HUES6 (cell line): ENCODE measurements at regions not wholly inside any gene's neighbourhood (a gene's known extent, or its start where the extent isn't known, plus 50 kb on each side); places are given as distances from the start of the nearest gene placed in this dataset.
"Not testable (repeated sequence)": the region's sequence is repeated elsewhere in the genome, so short reads cannot be mapped to it uniquely, and the experiment has no call there.

Experiments used
- H3K27ac ChIP-seq: 2 replicates; pipeline ENCODE4 v1.7.0; 2013; ENCODE audit warnings: low read depth, mild to moderate bottlenecking, low read length, inconsistent platforms
- H3K27me3 ChIP-seq: 2 replicates; pipeline ENCODE4 v1.6.1; 2013; ENCODE audit warnings: low read length; ENCODE audit not compliant: control insufficient read depth, insufficient read depth
- H3K36me3 ChIP-seq: 2 replicates; pipeline ENCODE4 v1.6.1; 2013; ENCODE audit warnings: low read length; ENCODE audit not compliant: control insufficient read depth, insufficient read depth
- H3K4me1 ChIP-seq: 2 replicates; pipeline ENCODE4 v1.6.1; 2013; ENCODE audit warnings: low read length; ENCODE audit not compliant: control insufficient read depth, insufficient read depth
- H3K4me3 ChIP-seq: 2 replicates; pipeline ENCODE4 v1.5.1; 2013; ENCODE audit warnings: low read depth, low read length
- H3K9ac ChIP-seq: one replicate; pipeline ENCODE4 v1.6.1; 2013; ENCODE audit warnings: mild to moderate bottlenecking, low read length
- H3K9me3 ChIP-seq: 2 replicates; pipeline ENCODE4 v1.6.1; 2013; ENCODE audit warnings: low read depth, low read length; ENCODE audit not compliant: control insufficient read depth, insufficient read depth

DNA sequence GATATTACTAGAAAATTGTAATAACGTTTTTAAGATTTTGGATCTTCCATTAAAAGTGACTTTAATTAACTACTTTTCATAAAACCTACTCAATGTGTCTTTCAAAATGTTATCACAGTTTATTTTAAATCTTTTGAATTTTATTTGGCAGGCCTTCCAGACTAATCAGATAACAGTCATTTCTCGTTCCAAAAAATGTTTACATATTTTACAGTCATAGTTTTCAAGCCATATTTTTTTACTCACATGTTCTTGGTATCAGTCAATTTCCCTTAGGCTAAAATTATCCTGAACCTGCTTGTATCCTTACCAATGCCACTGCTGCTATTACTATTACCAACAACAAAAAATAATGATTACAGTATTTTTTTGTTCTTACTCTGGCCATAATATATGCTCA, 1783.5 kb downstream of the SLITRK5 start:
- no peak overlapping the region for H3K4me3 ChIP-seq
- no peaks in the 10 kb centered on the region for H3K9me3 ChIP-seq
- no peaks in the 10 kb centered on the region for H3K36me3 ChIP-seq
- no peaks in the 10 kb centered on the region for H3K27me3 ChIP-seq
- H3K4me1 ChIP-seq, result no peaks in the 10 kb centered on the region
- H3K27ac ChIP-seq, result no peak overlapping the region
- no peak overlapping the region for H3K9ac ChIP-seq

DNA sequence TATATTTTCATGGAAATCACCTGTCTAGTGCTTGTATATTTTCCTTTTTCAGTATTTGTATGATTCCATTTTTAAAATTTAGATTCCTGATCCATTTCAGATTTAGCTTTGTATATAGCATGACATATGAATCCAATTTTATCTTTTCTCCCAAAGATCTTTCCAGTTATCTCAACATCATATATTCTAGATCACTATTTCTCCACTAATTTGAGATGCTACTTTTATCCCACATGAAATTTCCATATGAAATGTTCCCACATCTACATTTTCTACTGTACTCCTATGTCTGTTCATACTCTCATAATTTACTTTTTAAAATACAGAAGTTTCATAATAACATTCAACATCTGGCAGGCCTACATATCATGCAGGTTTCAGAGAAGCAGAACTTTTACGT, 1784.1 kb downstream of the SLITRK5 start:
- Histone ChIP-seq H3K4me3 (no peak overlapping the region), H3K27ac (no peak overlapping the region), H3K27me3 (no peaks in the 10 kb centered on the region), H3K36me3 (no peaks in the 10 kb centered on the region), H3K4me1 (no peaks in the 10 kb centered on the region), H3K9ac (no peak overlapping the region), H3K9me3 (no peaks in the 10 kb centered on the region)

DNA sequence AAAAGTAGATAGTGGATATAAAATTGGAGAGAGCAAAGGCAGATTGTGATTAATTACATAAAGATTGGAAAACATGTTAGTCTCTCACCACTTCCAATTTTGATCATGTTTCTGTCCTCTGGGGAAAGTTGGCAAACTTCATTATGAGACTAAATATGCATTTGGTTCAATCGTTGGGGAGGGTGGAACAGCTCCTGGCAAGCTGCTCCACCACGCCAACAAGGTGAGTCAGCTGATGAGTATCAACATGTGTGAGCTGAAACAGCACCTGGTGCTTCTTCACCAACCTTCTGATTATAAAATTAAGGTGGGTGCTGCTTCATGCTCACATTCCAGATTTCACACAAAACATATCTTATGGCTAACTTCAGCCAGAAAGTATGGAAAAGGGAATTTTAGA, 1784.6 kb downstream of the SLITRK5 start:
- H3K9ac ChIP-seq, result no peak overlapping the region
- no peak overlapping the region for H3K4me3 ChIP-seq
- H3K27me3 ChIP-seq, result no peaks in the 10 kb centered on the region
- no peaks in the 10 kb centered on the region for H3K9me3 ChIP-seq
- H3K36me3 ChIP-seq, result no peaks in the 10 kb centered on the region
- no peaks in the 10 kb centered on the region for H3K4me1 ChIP-seq
- H3K27ac ChIP-seq, result no peak overlapping the region

DNA sequence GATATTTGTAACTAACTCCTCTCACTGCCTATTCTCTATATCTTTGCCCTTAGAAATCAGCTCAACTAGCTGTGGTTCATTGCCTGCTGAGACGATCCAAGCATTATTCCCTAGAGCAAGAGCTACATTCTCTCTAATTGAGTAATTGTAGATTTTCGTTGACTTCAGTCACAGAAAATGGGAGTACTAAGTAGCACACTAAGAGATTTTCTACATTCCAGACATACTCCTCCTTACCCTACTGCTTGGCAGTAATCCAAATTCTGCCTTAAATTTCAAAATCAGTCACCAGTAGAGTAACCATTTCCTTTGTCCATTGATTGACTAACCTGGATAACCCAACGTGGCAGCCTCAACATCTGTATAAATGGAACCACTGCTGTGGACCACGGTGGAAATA, 1786.8 kb downstream of the SLITRK5 start:
- Histone ChIP-seq H3K4me1 (no peaks in the 10 kb centered on the region), H3K4me3 (no peak overlapping the region), H3K9me3 (no peaks in the 10 kb centered on the region)

DNA sequence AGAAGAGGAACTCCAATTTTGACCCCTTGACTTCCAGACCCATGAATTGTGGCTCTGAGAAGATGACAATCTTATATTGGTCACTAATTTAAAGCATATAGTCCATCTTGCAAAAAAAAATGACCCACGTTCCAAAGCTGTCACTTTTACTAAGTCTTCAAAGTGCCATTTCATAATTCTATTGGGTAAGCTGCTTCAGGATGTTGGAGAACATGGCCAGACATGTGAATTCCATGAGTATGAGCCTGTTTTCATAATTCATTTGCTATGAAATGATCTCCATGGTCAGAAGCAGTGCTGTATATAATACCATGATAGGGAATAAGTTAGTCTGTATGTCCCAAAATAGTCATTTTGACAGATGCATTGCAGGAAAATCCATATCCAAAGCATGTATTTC, 1787.3 kb downstream of the SLITRK5 start:
- no peaks in the 10 kb centered on the region for H3K36me3 ChIP-seq
- no peaks in the 10 kb centered on the region for H3K27me3 ChIP-seq
- no peak overlapping the region for H3K9ac ChIP-seq
- H3K4me3 ChIP-seq, result no peak overlapping the region
- no peaks in the 10 kb centered on the region for H3K4me1 ChIP-seq
- no peak overlapping the region for H3K27ac ChIP-seq
- H3K9me3 ChIP-seq, result no peaks in the 10 kb centered on the region

More for the DNA sequence above, 1786.8 kb downstream of the SLITRK5 start:
- Histone ChIP-seq H3K27ac (no peak overlapping the region), H3K27me3 (no peaks in the 10 kb centered on the region), H3K36me3 (no peaks in the 10 kb centered on the region), H3K9ac (no peak overlapping the region)

DNA sequence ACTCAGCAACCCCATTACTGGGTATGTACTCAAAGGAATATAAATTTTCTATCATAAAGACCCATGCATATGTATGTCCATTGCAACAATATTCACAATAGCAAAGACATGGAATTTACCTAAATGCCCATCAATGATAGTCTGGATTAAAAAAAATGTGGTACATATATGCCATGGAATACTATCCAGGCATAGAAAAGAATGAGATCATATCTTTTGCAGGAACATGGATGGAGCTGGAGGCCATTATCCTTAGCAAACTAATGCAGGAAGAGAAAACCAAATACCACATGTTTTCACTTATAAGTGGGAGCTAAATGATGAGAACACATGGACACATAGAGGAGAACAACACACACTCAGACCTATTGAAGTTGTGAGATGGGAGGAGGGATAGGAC, 1789.7 kb downstream of the SLITRK5 start:
- not testable (repeated sequence) for H3K27ac ChIP-seq, H3K4me3 ChIP-seq, H3K4me1 ChIP-seq, H3K9ac ChIP-seq, H3K36me3 ChIP-seq, H3K9me3 ChIP-seq, H3K27me3 ChIP-seq

DNA sequence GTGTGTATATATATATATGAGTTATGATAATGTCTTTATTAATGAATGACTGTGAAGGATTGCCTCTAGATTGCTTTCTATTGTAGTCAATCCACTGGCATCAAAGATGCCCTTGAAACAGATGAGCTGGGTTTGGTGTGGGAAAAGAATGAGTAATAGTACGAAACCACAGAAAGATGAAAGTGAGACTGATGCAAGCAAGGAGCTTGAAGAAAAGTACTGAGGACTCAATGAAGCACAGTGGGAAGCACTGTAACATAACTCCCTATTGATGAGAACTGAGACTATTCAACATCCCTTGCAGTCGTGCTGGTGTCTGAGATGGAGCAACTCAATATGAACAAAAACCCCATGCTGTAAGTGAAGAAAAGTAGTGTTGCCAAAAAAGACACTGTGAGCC, 1794.2 kb downstream of the SLITRK5 start:
- Histone ChIP-seq H3K36me3 (no peaks in the 10 kb centered on the region), H3K4me1 (no peaks in the 10 kb centered on the region), H3K4me3 (no peak overlapping the region), H3K9me3 (no peaks in the 10 kb centered on the region), H3K9ac (no peak overlapping the region), H3K27ac (no peak overlapping the region), H3K27me3 (no peaks in the 10 kb centered on the region)

DNA sequence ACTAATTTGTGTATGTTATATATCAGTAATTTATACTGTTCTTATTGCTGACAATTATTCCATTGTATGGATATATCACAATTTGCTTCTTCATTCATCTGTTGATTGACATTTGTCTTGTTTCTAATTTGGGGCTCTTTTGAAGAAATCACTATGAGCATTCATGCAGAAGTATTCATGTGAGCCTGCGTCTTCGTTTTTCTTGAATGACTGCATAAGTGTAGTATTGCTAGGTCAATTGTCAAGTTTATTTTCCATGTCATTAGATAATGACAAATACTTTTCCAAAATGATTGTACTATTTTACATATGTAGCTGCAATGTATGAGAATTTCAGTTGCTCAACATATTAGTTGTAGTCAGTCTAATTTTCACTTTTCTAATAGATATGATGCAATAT, 1796.9 kb downstream of the SLITRK5 start:
- Histone ChIP-seq H3K4me3 (no peak overlapping the region), H3K9ac (no peak overlapping the region), H3K9me3 (peaks cover 6% of the 10 kb centered on the region; the same call in 1 of the 2 replicates), H3K27ac (no peak overlapping the region), H3K27me3 (no peaks in the 10 kb centered on the region), H3K4me1 (no peaks in the 10 kb centered on the region), H3K36me3 (no peaks in the 10 kb centered on the region)

DNA sequence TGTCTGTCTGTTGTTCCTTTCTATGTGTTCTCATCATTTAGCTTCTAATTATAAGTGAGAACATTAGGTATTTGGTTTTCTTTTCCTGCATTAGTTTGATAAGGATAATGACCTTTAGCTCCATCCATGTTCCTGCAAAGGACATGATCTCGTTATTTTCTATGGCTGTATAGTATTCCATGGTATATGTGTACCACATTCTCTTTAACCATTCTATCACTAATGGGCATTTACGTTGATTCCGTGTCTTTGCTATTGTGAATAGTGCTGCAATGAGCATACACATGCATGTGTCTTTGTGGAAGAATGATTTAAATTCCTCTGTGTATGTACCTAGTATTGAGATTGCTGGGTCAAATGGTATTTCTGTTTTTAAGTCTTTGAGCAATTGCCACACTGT, 1799.7 kb downstream of the SLITRK5 start:
- H3K4me3 ChIP-seq, result no peak overlapping the region
- H3K9me3 ChIP-seq, result peaks cover 9% of the 10 kb centered on the region
- H3K36me3 ChIP-seq, result no peaks in the 10 kb centered on the region
- no peak overlapping the region for H3K9ac ChIP-seq
- no peak overlapping the region for H3K27ac ChIP-seq
- no peaks in the 10 kb centered on the region for H3K4me1 ChIP-seq
- H3K27me3 ChIP-seq, result no peaks in the 10 kb centered on the region

DNA sequence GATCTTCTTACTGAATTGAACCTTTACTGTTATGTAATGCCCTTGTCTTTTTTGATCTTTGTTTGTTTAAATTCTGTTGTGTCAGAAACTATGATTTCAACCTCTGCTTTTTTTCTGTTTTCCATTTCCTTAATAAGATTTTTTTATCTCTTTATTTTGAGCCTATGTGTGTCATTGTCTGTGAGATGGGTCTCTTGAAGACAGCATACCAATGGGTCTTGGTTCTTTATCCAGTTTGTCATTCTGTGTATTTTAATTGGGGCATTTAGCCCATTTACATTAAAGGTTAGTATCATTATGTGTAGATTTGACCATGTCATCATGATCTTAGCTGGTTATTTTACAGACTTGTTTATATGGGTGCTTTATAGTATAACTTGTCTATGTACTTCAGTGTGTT, 1803.3 kb downstream of the SLITRK5 start:
- Histone ChIP-seq H3K36me3 (no peaks in the 10 kb centered on the region), H3K27me3 (no peaks in the 10 kb centered on the region), H3K9me3 (peaks cover 9% of the 10 kb centered on the region), H3K9ac (no peak overlapping the region), H3K4me1 (no peaks in the 10 kb centered on the region), H3K4me3 (no peak overlapping the region), H3K27ac (no peak overlapping the region)

DNA sequence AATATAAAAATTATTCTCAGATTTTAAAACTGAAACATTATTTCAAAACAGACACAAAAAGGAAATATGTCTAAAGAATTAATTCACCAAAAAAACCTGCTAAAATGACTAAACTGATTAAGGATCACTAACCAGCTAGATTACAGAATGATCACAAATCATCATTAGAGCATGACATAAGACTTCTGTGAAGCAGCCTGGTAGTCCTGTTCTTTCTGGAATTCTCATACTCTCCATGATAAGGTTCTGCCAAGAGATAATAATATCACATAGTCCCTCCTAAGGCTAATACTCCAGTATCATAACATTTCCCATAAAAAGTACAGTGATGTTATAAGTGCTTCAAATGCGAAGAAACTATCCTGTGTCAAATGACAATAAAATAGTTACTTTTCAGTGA, 1814.9 kb downstream of the SLITRK5 start:
- H3K9ac ChIP-seq, result no peak overlapping the region
- H3K36me3 ChIP-seq, result no peaks in the 10 kb centered on the region
- no peak overlapping the region for H3K4me3 ChIP-seq
- H3K27me3 ChIP-seq, result no peaks in the 10 kb centered on the region
- H3K27ac ChIP-seq, result no peak overlapping the region
- H3K4me1 ChIP-seq, result no peaks in the 10 kb centered on the region
- H3K9me3 ChIP-seq, result peaks cover 3% of the 10 kb centered on the region; the same call in 1 of the 2 replicates

DNA sequence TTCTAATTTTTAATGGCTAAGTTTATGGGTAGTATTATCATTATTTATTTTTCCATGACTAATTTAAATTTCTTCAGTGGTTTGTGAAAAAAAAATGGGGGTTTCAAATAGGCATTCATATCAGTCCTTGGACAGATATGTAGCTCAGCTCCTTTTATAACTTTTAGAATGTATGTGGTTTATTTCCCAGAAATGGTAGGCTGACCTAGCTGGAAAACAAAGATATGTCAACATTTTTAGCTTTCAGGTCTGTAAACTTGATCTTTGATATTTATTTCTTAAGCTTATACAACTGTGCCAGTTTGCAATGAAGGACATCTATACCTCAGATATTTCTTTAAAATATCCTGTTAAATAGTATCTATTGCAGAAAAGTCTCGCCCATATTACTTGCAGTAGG, 1815.5 kb downstream of the SLITRK5 start:
- H3K36me3 ChIP-seq, result no peaks in the 10 kb centered on the region
- H3K27ac ChIP-seq, result no peak overlapping the region
- H3K4me1 ChIP-seq, result no peaks in the 10 kb centered on the region
- H3K9ac ChIP-seq, result no peak overlapping the region
- H3K27me3 ChIP-seq, result no peaks in the 10 kb centered on the region
- H3K9me3 ChIP-seq, result peaks cover 7% of the 10 kb centered on the region; the same call in 1 of the 2 replicates
- H3K4me3 ChIP-seq, result no peak overlapping the region
